RWPE1 (cell line): ENCODE measurements at regions not wholly inside any gene's neighbourhood (a gene's known extent, or its start where the extent isn't known, plus 50 kb on each side); places are given as distances from the start of the nearest gene placed in this dataset.

Source experiments
- CTCF ChIA-PET: fragments of 350-600 bp; sonication (Branson Sonifier 250); formaldehyde crosslinking; extraction: SDS; loops from one replicate; lab custom pipeline; 2021; lab: Yijun Ruan, JAX
- POLR2A ChIA-PET: fragments of 400-600 bp; formaldehyde crosslinking; extraction: SDS; loops from one replicate; lab custom pipeline; 2020; ENCODE audit warnings: antibody characterized with exemption; ENCODE audit not compliant: low non-redundant PET; lab: Yijun Ruan, JAX
- DNase-seq: peaks from one replicate; pipeline ENCODE4 v3.0.0; 2012; ENCODE audit warnings: low spot score
- H3K27ac ChIP-seq: fragments of 450-650 bp; 2 replicates; pipeline ENCODE4 v1.5.1; 2017
- CTCF ChIP-seq: fragments of 450-650 bp; conservative IDR thresholded peaks from 2 replicates; pipeline ENCODE4 v1.5.1; 2017; ENCODE audit warnings: low read depth, mild to moderate bottlenecking

GRCh38 chr22:49308300-49308699, 519.4 kb downstream of the BRD1 start:
- ChIA-PET CTCF (no interaction called here), POLR2A (no interaction called here)
- DNase-seq = no peak
- TF ChIP-seq CTCF = no peak
- H3K27ac ChIP-seq = no peak overlapping the region

GRCh38 chr22:49307870-49308269, 519.8 kb downstream of the BRD1 start:
- POLR2A ChIA-PET = no interaction called here
- CTCF ChIA-PET = no interaction called here
- no peak for TF ChIP-seq CTCF
- no peak for DNase-seq
- H3K27ac ChIP-seq = no peak overlapping the region

- no peak for DNase-seq
- no peak overlapping the region for H3K27ac ChIP-seq
- no peak for TF ChIP-seq CTCF
- ChIA-PET CTCF (no interaction called here), POLR2A (no interaction called here)
Observed at GRCh38 chr22:49307481-49307830, 520.2 kb downstream of the BRD1 start.

GRCh38 chr22:49306632-49307480, 520.8 kb downstream of the BRD1 start:
- ChIA-PET CTCF (no interaction called here), POLR2A (no interaction called here)
- DNase-seq = no peak
- no peak for TF ChIP-seq CTCF
- no peak overlapping the region for H3K27ac ChIP-seq

- POLR2A ChIA-PET = no interaction called here
Observed at GRCh38 chr22:49305966-49306631, 521.6 kb downstream of the BRD1 start.

More at GRCh38 chr22:49305966-49306631, 521.6 kb downstream of the BRD1 start:
- DNase-seq = no peak
- CTCF ChIA-PET = no interaction called here
- no peak for TF ChIP-seq CTCF
- H3K27ac ChIP-seq = no peak overlapping the region
